ENCODE measurements at regions not wholly inside any gene's neighbourhood (a gene's known extent, or its start where the extent isn't known, plus 50 kb on each side); places are given as distances from the start of the nearest gene placed in this dataset.

DNA sequence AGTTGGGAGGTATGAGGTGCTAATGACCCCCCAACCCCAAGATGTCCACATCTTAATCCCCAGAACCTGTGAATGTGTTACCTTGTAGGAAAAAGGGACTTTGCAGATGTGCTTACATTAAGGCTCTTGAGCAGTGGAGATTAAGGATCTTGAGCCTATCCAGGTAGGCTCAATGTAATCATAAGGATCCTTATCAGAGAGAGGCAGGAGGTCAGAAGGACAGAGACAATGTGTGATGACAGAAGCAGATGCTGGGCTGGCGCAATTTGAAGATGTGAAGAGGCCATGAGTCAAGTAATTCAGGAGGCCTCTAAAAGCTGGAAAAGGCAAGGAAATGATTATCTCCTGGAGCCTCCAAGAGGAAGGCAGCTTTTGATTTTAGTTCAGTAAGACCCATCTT, 90.4 kb upstream of the MAX start:
- TF ChIP-seq, protein P1, sequence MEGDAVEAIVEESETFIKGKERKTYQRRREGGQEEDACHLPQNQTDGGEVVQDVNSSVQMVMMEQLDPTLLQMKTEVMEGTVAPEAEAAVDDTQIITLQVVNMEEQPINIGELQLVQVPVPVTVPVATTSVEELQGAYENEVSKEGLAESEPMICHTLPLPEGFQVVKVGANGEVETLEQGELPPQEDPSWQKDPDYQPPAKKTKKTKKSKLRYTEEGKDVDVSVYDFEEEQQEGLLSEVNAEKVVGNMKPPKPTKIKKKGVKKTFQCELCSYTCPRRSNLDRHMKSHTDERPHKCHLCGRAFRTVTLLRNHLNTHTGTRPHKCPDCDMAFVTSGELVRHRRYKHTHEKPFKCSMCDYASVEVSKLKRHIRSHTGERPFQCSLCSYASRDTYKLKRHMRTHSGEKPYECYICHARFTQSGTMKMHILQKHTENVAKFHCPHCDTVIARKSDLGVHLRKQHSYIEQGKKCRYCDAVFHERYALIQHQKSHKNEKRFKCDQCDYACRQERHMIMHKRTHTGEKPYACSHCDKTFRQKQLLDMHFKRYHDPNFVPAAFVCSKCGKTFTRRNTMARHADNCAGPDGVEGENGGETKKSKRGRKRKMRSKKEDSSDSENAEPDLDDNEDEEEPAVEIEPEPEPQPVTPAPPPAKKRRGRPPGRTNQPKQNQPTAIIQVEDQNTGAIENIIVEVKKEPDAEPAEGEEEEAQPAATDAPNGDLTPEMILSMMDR (IDR thresholded peaks at IDR 0.05): no peak
- no peak for TF ChIP-seq POLR2A (IDR thresholded peaks at IDR 0.05)
